Peyer's patch (tissue), 4 donors: ENCODE measurements at regions not wholly inside any gene's neighbourhood (a gene's known extent, or its start where the extent isn't known, plus 50 kb on each side); places are given as distances from the start of the nearest gene placed in this dataset.

Experiments used
- POLR2A ChIP-seq, 2 donors: fragments of 450-650 bp; IDR thresholded peaks; one replicate each; pipeline ENCODE4 v1.5.1; 2017; ENCODE audit warnings: antibody characterized with exemption in 2 of 2, mild to moderate bottlenecking in 2 of 2, moderate library complexity in 2 of 2
- TF ChIP-seq, protein P1 (sequence below), 6 experiments: fragments of 450-650 bp in 4 of 6; fragments of 200-600 bp in 2 of 6; sonication (generic) in 1 of 6; IDR thresholded peaks; one replicate each; pipeline ENCODE4 v1.5.1; 2017 to 2019; ENCODE audit warnings: antibody characterized with exemption in 6 of 6, mild to moderate bottlenecking in 3 of 6, moderate library complexity in 1 of 6

DNA sequence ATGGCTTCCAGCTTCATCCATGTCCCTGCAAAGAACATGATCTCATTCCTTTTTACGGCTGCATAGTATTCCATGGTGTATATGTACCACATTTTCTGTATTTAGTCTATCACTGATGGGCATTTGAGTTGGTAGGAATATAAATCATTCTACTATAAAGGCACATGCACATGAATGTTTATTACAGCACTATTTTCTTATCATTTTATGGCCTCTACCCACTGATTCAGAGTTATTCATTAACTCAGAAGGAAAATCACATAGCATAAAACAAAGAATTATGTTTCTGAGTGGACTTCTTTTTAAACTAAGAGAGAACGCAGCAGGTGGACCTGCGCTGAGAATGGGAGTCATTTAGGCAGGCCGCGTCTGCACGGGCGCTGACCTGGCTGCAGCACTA is 619.6 kb downstream of the FBXO15 start:
- TF ChIP-seq, protein P1, sequence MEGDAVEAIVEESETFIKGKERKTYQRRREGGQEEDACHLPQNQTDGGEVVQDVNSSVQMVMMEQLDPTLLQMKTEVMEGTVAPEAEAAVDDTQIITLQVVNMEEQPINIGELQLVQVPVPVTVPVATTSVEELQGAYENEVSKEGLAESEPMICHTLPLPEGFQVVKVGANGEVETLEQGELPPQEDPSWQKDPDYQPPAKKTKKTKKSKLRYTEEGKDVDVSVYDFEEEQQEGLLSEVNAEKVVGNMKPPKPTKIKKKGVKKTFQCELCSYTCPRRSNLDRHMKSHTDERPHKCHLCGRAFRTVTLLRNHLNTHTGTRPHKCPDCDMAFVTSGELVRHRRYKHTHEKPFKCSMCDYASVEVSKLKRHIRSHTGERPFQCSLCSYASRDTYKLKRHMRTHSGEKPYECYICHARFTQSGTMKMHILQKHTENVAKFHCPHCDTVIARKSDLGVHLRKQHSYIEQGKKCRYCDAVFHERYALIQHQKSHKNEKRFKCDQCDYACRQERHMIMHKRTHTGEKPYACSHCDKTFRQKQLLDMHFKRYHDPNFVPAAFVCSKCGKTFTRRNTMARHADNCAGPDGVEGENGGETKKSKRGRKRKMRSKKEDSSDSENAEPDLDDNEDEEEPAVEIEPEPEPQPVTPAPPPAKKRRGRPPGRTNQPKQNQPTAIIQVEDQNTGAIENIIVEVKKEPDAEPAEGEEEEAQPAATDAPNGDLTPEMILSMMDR (IDR thresholded peaks at IDR 0.05): no peak
- TF ChIP-seq POLR2A (IDR thresholded peaks at IDR 0.05): no peak
